PC-9 (cell line): ENCODE measurements at regions not wholly inside any gene's neighbourhood (a gene's known extent, or its start where the extent isn't known, plus 50 kb on each side); places are given as distances from the start of the nearest gene placed in this dataset.

Experiments
- BruUV-seq: library from RNA; stranded (reverse); fragments of 400-500 nt; replicated peaks from 2 replicates; lab custom pipeline; 2021; lab: Mats Ljungman, UMichigan
- CTCF ChIA-PET: fragments of 300-600 bp; sonication (Branson Sonifier 250); formaldehyde crosslinking; loops from one replicate; lab custom pipeline; 2022; ENCODE audit warnings: antibody characterized with exemption; lab: Charles Lee
- POLR2A ChIA-PET: fragments of 300-600 bp; sonication (Branson Sonifier 250); formaldehyde crosslinking; loops from one replicate; lab custom pipeline; 2022; ENCODE audit warnings: antibody characterized with exemption; ENCODE audit not compliant: unreplicated experiment; lab: Charles Lee
- DNase-seq, 2 experiments: peaks; one replicate each; pipeline versions ENCODE4 v3.0.0 to v3.0.0-alpha.2; 2015 to 2022; ENCODE audit warnings: mixed read lengths in 1 of 2
- H2AFZ ChIP-seq: fragments of 200-600 bp; sonication (generic); 2 replicates; pipeline ENCODE4 v1.8.1; 2017; ENCODE audit warnings: antibody characterized with exemption
- H3F3A ChIP-seq: fragments of 200-600 bp; sonication (generic); 2 replicates; pipeline ENCODE4 v1.8.1; 2017; ENCODE audit warnings: antibody characterized with exemption, mild to moderate bottlenecking, low read depth; ENCODE audit not compliant: insufficient read depth
- H3K27ac ChIP-seq: fragments of 200-600 bp; sonication (generic); 2 replicates; pipeline ENCODE4 v1.6.1; 2016; ENCODE audit warnings: mixed run types
- H3K27me3 ChIP-seq: fragments of 200-600 bp; sonication (generic); 2 replicates; pipeline ENCODE4 v1.6.1; 2016; ENCODE audit warnings: low read depth, mixed run types; ENCODE audit not compliant: insufficient read depth
- H3K36me3 ChIP-seq: fragments of 200-600 bp; sonication (generic); 2 replicates; pipeline ENCODE4 v1.6.1; 2016; ENCODE audit warnings: low read depth, mixed run types
- H3K4me1 ChIP-seq: fragments of 200-600 bp; sonication (generic); replicated peaks from 2 replicates; pipeline ENCODE4 v1.6.1; 2016; ENCODE audit warnings: mixed run types; ENCODE audit not compliant: insufficient read depth
- H3K4me2 ChIP-seq: fragments of 200-600 bp; sonication (generic); 2 replicates; pipeline ENCODE4 v1.6.1; 2017; ENCODE audit warnings: mixed run types
- H3K4me3 ChIP-seq: fragments of 200-600 bp; sonication (generic); 2 replicates; pipeline ENCODE4 v1.6.1; 2016; ENCODE audit warnings: mixed run types
- H3K79me2 ChIP-seq: fragments of 200-600 bp; sonication (generic); 2 replicates; pipeline ENCODE4 v1.6.1; 2017; ENCODE audit warnings: low read depth, mixed run types
- H3K9me2 ChIP-seq: fragments of 200-600 bp; sonication (generic); 2 replicates; pipeline ENCODE4 v1.8.1; 2017; ENCODE audit warnings: mild to moderate bottlenecking; ENCODE audit not compliant: insufficient read depth
- H3K9me3 ChIP-seq: fragments of 200-600 bp; sonication (generic); 2 replicates; pipeline ENCODE4 v1.8.1; 2016; ENCODE audit warnings: low read depth; ENCODE audit not compliant: insufficient read depth
- H4K20me1 ChIP-seq: fragments of 200-600 bp; sonication (generic); 2 replicates; pipeline ENCODE4 v1.8.1; 2017; ENCODE audit not compliant: insufficient read depth
- EZH2 ChIP-seq: fragments of 200-600 bp; sonication (generic); IDR thresholded peaks from 2 replicates; pipeline ENCODE4 v1.8.0; 2017; ENCODE audit warnings: antibody characterized with exemption, low read depth
- intact Hi-C: fragments of 100-400 bp; cut with micrococcal nuclease; formaldehyde crosslinking; loops from one replicate; pipeline ENCODE4 v1.10.0; 2022; ENCODE audit not compliant: unreplicated experiment
- TF ChIP-seq, protein P1 (sequence below): fragments of 200-600 bp; sonication (generic); conservative IDR thresholded peaks from 2 replicates; pipeline ENCODE4 v1.6.1; 2017; ENCODE audit warnings: mixed run types, antibody characterized with exemption, mild to moderate bottlenecking, moderate library complexity

DNA sequence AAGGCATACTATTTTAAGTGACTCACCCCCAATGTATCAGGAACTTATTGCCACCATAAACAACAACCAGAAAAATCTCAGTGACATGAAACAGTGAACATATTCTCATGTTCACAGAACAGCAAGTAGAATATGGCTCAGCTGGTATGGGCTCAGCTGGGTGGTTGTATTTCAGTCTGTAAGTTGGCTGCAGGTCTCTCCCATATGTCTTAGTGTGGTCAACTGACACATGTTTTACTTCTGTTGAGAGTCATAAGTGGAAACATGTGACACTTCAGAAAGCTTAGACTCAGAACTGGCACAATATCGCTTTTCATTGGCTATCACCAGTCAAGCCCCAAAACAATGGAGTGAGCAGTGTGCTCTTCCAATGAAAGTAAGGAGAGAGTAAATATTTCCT, 574.1 kb downstream of the HAO1 start:
- DNase-seq = no peak
- POLR2A ChIA-PET = no interaction called here
- no peaks in the 10 kb centered on the region for H3F3A ChIP-seq
- TF ChIP-seq EZH2 = no peak
- TF ChIP-seq, protein P1, sequence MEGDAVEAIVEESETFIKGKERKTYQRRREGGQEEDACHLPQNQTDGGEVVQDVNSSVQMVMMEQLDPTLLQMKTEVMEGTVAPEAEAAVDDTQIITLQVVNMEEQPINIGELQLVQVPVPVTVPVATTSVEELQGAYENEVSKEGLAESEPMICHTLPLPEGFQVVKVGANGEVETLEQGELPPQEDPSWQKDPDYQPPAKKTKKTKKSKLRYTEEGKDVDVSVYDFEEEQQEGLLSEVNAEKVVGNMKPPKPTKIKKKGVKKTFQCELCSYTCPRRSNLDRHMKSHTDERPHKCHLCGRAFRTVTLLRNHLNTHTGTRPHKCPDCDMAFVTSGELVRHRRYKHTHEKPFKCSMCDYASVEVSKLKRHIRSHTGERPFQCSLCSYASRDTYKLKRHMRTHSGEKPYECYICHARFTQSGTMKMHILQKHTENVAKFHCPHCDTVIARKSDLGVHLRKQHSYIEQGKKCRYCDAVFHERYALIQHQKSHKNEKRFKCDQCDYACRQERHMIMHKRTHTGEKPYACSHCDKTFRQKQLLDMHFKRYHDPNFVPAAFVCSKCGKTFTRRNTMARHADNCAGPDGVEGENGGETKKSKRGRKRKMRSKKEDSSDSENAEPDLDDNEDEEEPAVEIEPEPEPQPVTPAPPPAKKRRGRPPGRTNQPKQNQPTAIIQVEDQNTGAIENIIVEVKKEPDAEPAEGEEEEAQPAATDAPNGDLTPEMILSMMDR = no peak
- no peak overlapping the region for H3K27ac ChIP-seq
- BruUV-seq = no TSS peak
- H3K9me2 ChIP-seq = no peaks in the 10 kb centered on the region
- H3K4me3 ChIP-seq = no peak overlapping the region
- no peaks in the 10 kb centered on the region for H3K27me3 ChIP-seq
- intact Hi-C loops = no loop called here
- H3K79me2 ChIP-seq = no peaks in the 10 kb centered on the region
- CTCF ChIA-PET = no interaction called here
- no peak overlapping the region for H3K4me2 ChIP-seq
- H3K4me1 ChIP-seq = no peaks in the 10 kb centered on the region
- H2AFZ ChIP-seq = no peak overlapping the region
- H4K20me1 ChIP-seq = no peaks in the 10 kb centered on the region
- H3K9me3 ChIP-seq = no peaks in the 10 kb centered on the region
- H3K36me3 ChIP-seq = no peaks in the 10 kb centered on the region

DNA sequence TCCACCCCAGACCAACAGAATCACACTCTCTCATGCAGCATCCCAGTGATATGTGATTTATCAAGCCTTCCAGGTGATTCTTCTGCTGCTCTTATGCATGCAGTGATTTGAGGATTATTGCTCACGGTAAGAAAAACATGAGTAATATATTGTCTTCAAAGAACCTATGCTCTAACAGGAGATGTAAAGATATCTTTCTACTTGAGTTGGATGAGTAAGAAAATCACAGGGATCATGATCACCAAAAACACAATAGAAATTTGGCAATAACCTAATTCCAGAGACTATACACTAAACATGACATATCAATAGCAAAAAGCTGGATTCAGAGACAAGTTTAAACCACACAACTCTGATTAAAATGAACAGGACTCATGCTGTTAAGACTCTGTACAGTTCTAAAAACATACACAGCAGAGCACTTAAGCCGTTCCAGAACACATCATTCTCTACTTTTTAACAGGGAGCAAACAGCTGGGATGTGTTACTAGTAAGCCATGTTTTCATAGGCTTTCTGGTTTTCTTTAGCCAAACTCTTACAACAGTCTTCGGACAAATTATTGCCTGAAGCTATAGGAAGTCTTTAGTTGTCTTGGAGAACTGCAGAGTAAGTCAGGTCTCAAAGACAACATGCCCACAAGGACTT, 568.6 kb downstream of the HAO1 start:
- Histone ChIP-seq H3K4me3 (no peak overlapping the region), H3K9me2 (no peaks in the 10 kb centered on the region; the same call in 1 of the 2 replicates), H3K9me3 (no peaks in the 10 kb centered on the region), H4K20me1 (no peaks in the 10 kb centered on the region), H3K27me3 (no peaks in the 10 kb centered on the region), H3K79me2 (no peaks in the 10 kb centered on the region), H3K27ac (no peak overlapping the region), H3F3A (no peaks in the 10 kb centered on the region), H3K4me1 (no peaks in the 10 kb centered on the region), H3K4me2 (no peak overlapping the region), H2AFZ (0 out of 2 replicates have a peak overlapping the region, but pooled peaks have one; percentile 16), H3K36me3 (no peaks in the 10 kb centered on the region)
- TF ChIP-seq, protein P1 = no peak
- TF ChIP-seq EZH2 = no peak
- BruUV-seq = no TSS peak
- CTCF ChIA-PET = no interaction called here
- POLR2A ChIA-PET = no interaction called here
- DNase-seq = no peak
- intact Hi-C loops = no loop called here

DNA sequence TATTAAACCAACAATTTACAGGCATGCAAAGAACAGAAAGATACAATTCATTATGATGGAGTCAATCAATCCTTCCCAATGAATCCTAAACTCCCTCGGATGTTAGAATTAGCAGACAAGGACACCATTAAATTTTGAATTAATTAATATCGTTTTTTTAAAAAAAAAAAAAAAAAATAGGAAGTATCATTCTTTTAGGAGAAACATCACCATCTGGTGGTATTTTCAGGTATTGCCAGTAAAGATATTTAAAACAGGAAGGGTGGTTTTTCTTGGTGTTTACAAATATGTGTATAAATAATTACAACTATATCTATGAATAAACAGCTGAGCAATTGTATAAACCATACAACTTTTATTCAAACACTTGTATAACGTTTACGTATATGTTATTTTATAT, 564.4 kb downstream of the HAO1 start:
- no peak overlapping the region for H3K27ac ChIP-seq
- H3K79me2 ChIP-seq = no peaks in the 10 kb centered on the region
- no peaks in the 10 kb centered on the region for H4K20me1 ChIP-seq
- no peak overlapping the region for H3K4me3 ChIP-seq
- H3K9me2 ChIP-seq = no peaks in the 10 kb centered on the region; the same call in 1 of the 2 replicates
- intact Hi-C loops = no loop called here
- POLR2A ChIA-PET = no interaction called here
- no peaks in the 10 kb centered on the region for H3K27me3 ChIP-seq
- DNase-seq = no peak
- H3F3A ChIP-seq = no peaks in the 10 kb centered on the region
- CTCF ChIA-PET = no interaction called here
- no peaks in the 10 kb centered on the region for H3K9me3 ChIP-seq
- no peaks in the 10 kb centered on the region for H3K36me3 ChIP-seq
- no peaks in the 10 kb centered on the region for H3K4me1 ChIP-seq
- no peak for TF ChIP-seq EZH2
- TF ChIP-seq, protein P1 = peak; percentile 69
- no TSS peak for BruUV-seq
- H2AFZ ChIP-seq = no peak overlapping the region
- H3K4me2 ChIP-seq = no peak overlapping the region
